ENCODE measurements at regions not wholly inside any gene's neighbourhood (a gene's known extent, or its start where the extent isn't known, plus 50 kb on each side); places are given as distances from the start of the nearest gene placed in this dataset.

DNA sequence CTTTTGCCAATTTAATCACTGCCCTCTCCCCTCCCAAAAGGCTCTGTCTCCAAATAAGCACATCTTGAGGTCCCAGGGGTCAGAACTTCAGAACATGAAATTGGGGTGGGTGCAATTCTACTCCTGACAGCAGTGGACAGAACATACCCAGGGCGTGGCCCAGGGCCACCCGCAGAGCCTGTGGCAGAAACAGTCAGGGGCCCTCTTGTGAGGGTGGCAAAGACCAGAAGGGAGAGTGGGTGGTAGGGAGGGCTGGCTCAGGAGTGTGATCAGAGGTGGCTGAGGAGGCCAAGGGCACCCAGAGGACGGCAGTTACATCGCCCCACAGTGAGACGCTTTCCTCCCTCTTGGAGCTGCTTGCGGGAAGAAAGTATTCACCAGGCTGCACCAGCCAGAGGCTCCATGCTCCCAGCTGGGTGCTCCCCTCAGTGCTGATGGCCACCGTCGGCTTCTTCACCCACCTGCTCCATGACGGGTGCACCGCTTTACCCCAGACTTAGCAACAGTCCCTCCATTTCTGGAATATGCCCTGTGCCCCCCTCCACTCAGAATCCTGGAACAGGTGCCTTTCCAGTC lies 1388.0 kb downstream of the BRD1 start:
- in situ Hi-C loops (cut with MboI; ENCODE audit: low sequenced_read_pairs) = no loop called here

DNA sequence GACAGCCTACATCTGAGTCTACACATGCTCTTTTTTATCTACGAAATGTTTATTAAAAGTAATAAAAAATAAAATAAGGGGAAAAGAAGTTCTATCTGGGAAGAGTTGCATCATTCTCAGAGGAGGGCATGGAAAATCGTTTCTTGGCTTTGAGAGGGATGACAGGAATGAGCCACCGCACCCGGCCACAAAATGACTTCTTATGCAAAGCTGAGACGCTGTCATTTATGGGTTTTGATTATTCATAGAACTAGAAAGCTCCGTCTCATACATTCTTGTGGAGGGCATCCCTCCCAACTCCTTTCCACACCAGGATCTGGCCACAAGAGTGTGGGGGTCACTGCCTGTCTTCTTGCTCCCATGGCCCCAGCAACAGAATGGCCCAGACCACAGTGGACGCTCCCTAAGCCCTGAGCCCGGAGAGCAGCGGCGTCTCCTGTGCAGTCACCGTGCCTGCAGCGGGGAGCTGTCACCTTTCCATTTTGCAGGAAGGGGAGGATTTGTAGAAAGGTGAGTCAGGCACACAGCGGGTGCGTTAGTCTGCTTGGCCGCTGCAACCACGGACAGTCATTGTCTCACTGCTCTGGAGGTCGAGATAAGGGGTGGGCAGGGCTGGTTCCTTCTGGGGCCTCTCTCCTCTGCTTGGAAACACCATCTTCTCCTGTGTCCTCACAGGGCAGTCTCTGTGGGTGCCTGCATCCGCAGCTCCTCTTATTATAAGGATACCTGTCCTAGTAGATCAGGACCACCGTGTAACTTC lies 1388.7 kb downstream of the BRD1 start:
- in situ Hi-C loops (cut with MboI; ENCODE audit: low sequenced_read_pairs) = no loop called here

DNA sequence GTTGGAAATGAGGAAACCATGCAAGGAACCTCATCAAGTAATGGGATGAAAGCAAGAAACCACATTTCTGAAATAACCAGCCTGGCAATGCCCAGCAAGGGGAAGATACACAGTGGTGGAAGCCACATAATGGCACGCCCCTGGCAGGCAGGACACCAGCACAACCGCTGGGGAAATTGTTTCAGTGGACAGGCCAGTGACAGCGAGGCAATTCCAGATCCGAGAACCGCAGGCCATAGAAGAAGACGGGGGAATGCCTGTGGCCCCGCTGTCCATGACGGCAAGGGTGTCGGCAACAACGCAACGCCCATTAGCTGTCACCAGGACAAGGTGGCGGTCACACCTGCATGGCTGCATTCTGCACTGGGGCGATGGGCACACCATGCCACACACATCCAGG lies 1389.6 kb downstream of the BRD1 start:
- in situ Hi-C loops (cut with MboI; ENCODE audit: low sequenced_read_pairs) = no loop called here

DNA sequence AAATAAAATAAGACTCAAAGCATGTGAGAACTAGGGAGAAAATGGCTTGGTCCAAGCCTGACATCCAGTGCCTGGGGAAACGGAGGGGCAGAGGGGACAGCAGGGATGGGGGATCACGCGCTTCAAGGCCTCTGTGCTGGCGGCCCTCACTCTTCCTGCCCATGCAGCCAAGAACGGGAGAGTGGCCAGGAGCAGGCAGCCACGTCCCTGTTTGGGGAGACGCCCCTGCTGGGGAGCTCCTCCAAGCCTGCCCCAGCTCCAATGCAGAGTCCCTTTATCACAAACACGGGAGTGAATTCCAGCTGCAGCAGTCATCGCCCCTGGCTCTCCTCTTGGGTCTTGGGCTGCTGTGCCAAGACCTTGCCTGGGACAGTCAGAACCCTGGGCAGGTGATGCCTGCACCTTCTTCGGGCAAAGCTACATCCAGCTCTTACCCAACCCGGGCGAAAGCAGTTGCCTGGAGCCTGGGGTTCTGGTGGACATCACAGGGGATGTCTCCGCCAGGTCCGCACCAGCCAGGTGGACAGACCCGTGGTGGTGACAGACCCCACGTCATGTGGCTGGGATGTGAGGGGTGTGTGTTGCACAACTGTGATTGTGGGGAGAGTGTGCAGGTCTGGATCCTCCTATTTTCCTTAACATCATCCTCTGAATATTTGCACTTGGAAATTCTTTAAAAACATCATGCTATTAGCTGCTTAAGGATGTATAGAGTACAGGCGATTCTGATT lies 1391.3 kb downstream of the BRD1 start:
- in situ Hi-C loops (cut with MboI; ENCODE audit: low sequenced_read_pairs) = no loop called here

DNA sequence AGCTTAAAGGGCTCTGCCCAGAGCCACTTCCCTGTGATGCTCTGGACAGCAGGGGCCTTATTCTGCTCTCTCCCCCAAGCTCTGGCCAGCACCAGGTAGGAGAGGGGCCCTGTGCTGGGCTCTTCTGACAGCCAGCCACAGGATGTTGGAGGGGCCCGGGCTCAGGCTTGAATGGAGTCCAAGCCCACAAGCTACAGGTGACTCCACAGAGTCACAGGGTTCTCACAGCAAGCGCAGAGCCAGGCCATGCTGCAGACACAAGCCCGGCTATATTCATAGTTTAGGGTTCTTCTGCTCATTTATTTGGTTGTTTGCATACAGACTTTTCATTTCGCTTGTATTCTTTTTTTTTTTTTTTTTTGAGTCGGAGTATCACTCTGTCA lies 1392.8 kb downstream of the BRD1 start:
- in situ Hi-C loops (cut with MboI; ENCODE audit: low sequenced_read_pairs) = no loop called here

DNA sequence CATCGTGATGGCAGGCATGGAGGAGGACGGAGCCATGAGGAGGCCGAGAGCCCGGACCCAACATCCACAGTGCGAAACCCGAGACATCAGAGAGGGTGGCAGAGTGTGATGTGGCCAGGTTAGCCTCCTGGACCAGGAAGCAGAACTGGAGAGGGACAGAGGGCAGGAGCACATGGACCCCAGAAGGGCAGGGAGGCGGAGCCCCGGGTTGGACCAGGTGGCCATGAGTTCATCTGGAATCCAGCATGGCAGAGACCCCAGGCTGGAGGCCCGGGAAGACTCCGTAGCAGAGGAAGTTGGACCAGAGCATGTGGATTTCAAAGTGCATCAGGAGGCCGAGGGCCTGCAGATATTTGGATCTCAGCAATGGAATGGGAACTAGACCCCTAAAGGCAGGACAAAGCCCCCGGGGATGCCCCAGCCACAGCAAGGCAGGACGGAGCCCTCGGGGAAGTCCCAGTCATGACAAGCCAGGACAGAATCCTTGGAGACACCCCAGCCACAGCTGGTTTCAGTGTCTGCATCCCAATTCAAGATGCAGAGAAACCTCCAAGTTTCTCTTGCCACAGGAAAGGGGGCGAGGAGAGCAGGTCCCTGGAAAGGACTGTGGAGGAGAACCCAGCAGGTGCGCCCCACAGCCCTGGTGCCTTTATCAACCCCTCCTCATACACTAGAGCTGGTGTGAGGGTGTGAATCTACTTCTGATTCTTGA lies 1393.4 kb downstream of the BRD1 start:
- in situ Hi-C loops (cut with MboI; ENCODE audit: low sequenced_read_pairs) = no loop called here

DNA sequence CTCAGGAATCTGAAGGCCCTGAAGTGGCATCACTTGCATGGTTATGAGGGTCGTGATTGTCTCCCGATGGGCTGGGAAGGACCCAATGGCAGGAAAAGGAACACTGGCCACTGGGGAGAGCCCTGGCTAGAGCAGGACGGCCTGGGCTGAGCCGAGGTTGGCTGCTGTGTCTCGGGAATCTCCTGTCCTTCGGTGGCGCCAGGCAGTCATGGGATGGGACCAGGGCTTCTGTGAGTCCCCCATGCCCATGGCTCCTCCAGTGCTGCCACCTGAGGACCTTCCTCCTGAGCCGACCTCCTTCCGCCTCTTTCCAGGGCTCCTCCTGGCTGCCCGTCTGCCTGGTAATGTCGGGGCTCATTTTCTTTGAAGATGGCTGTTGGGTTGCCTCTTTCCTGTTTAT lies 1394.0 kb downstream of the BRD1 start:
- in situ Hi-C loops (cut with MboI; ENCODE audit: low sequenced_read_pairs) = no loop called here

DNA sequence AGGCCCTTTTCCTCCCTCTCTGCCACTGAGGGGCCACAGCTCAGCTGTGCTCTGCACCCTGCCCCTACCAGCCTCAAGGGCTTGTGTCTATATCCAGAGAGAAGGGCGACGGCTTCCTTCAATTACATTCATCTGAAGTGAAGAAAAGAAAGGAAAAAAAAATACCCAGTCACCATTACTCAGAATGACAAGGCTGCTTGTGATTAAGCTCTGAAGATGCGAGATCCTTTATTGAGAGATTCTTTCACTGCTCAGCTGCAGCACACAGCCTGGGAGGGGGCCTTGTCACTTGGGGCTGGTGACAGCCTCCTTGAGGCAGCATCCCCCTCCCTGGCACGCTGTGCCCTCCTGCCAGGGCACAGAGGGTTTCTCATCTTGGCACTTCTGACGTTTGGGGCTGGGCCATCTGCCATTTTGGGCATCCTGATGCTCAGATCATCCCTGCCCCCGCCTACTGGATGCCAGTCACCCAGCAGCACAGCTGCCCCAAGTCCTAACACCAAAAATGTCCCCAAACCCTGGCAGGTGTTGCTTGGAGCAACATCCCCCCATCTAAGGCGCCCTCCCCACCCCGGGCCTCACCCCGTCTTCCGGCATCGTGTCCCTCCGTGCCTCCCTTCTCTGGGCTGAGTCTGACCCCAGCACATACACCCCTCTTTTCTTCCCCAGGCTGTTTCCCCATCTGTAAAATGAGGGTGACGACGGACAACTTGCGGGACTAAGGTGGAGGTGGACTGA lies 1394.7 kb downstream of the BRD1 start:
- in situ Hi-C loops (cut with MboI; ENCODE audit: low sequenced_read_pairs) = no loop called here

DNA sequence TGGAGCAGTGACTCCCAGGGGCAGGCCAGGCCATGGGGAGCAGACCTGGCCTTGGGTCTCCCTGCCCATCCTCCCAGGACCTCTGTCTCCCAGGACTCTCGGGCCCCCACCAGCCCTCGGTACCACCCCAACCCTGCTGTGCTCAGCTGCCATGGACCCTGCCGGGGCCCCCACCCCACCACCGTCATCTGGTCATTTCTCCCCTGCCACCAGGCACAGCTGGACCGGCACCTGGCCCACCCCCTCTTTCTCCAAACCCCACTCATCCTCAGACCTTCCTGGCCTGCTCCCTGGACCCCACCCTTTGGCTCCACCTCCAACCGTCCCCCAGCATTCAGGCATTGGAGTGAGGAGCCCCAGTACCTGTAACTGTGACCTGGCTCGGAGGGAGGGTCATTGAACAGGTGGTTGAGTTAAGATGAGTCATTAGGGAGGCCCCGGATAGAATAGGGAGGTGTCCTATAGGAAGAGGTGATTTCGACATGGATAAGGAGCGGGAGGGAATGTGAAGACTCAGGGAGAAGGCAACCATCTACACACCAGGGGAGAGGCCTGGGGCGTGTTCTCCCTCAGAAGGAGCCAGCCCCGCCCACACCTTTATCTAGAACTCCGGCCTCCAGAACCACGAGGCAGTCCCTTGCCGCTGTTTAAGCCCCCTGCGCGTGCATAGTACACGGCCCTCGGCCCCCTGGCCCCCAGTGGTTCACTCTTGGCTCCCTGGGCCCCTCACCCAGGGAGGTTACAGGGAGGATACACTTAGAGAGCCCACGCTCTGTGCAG lies 1395.9 kb downstream of the BRD1 start:
- in situ Hi-C loops (cut with MboI; ENCODE audit: low sequenced_read_pairs) = no loop called here

DNA sequence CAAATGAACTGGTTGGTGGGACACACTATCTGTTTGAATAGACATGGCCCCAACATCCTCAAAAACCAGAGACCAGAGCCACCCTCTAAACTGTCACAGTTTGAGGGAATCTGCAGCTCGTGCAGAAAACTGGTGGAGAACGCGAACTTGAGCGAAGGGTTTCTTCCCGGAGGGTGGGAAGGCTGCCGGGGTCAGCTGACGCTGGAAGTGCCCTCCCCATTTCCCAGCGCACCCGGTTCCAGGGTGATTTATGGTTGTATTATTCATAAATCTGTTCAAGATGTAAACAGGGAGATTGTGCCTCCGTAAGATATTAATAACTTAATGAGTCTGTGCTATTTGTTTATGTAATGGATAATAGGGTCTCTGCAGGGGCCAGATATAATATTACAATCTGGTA lies 1396.7 kb downstream of the BRD1 start:
- in situ Hi-C loops (cut with MboI; ENCODE audit: low sequenced_read_pairs) = no loop called here

DNA sequence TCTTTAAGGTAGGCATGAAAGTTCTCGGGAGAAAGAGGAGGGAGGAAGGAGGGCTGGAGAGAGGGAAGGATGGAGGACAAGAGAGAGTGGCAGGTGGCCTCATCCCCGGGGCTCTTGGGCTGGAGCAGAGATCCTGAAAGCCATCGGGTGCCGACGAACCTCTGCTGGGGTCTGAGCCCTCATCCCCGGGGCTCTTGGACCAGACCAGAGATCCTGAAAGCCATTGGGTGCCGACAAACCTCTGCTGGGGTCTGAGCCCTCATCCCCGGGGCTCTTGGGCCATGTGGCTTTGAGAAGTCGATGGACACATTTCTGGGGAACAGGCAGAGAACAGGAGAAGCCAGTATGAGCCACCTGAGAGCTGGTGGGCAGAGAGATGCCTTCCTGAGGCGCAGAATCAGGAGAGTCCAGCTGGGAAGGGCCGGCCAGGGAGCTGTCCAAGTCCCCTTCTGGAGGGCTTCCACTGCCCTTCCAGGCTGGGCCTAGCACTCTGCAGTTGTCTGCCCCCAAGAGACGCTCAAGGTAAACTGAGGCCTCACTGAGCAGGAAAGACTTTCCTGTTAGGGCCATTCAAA lies 1398.1 kb downstream of the BRD1 start:
- in situ Hi-C loops (cut with MboI; ENCODE audit: low sequenced_read_pairs) = no loop called here

DNA sequence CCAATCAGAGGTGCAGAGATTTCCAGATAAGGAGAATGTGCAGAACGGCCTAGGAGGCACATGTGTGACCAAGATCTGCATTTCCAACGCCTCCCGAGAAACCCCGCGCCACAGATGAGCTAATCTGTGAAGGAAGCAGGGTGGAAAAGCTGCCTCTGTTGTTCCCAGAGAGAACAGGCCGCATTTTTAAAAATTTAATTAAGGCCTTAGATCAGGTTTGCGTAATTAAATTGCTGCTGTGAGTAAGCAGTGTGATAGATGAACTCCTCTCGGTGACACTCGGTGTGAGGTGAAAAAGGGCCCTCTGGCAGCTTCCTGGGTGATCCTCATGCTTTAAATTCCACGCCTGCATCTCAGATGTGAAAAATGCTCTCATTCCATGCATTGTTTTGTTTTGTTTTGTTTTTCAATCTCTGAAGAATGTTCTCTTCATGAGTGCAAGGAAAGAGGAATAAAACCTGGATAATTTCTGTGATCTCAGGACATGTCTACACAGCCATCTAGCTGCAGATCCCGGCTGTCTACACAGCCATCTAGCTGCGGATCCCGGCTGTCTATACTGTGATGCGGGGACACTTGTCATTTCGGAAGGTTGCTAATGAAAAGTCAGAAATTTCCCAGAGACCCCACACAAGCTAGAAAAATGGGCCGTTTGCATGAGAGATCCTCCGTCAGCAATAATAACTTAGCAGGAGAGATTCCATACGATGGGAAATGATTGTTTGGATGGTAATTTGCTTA lies 1398.9 kb downstream of the BRD1 start:
- in situ Hi-C loops (cut with MboI; ENCODE audit: low sequenced_read_pairs) = no loop called here

DNA sequence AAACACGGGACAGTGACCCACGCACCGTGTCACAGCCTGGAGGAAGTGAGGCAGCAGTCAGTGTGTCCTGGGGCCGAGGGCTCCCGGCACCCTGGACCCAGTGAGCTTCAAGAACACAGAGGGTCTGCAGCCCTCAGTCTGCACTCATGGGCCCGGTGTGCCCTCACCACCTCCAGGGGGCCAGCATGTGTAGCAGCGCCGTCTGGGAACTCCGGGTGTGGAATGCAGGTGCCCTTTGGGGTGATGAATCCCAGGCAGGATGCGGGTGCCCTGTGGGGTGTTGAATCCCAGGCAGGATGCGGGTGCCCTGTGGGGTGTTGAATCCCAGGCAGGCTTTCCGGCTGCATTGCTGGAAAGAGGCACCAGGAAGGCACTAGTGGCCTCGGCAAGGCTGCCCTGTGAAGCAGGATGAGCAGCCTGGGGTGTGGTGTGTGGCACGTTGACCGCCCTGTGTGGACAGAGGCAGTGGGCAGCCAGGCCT lies 1399.9 kb downstream of the BRD1 start:
- in situ Hi-C loops (cut with MboI; ENCODE audit: low sequenced_read_pairs) = no loop called here

DNA sequence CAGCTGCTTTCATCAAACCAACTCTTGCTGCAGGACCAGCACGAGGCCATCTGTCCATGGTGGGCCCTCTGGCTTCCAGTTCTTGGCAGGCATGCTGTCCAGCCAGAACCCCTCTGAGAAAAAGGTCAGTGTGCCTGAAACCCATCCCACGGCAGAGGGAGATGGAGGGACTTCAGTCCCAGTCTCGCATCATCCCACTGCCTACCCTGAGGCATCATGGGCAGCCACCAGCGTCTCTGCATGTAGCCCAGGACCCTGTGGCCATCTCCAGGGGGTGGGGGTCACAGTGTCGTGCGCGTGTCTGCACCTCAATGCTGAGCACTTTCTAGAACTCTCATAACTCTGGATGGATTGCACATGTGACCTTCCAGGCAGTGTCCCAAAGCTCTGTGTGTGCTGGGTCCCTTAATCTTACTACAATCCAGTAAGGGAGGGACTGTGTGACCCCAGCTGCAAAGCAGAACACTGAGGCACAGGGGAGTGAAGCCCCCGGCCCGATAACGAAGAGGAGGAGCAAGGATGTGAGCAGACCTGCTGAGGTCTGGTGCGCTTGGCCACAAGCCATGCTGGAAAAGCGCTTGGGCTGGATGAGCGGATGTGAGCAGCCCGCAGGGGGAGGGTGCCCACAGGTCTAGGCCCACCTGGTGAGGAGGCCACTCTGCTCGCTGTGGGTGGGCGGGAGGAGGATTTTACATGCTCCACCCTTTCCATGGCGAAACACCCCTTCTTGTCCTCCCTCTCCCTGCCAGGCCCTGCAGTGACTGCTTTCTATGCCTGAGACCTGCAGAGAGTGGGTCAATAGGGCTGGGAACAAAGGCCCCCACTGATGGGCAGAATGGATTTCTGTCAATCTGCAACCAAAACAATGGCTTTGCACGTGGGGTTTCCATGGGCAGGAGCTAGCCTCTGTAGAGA lies 1401.0 kb downstream of the BRD1 start:
- in situ Hi-C loops (cut with MboI; ENCODE audit: low sequenced_read_pairs) = no loop called here

DNA sequence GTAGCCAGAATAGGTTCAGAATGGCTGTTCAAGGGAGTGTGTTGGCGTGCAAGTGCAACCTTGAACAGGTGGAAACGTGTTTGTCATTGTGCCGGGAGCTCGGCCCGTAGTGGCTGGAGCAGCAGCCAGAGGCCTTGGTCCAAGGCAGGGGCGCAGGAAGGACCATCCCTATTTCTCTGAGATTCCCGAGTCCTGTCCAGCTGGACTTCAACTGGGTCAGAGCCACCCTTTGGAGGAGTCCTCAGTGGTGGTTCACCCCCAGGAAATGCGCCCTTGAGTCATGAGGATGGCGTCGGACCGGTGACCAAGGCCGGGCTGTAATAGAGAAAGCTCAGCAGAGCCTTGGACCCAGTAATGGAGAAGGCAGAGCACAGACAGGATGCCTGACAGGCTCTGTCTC lies 1402.0 kb downstream of the BRD1 start:
- in situ Hi-C loops (cut with MboI; ENCODE audit: low sequenced_read_pairs) = no loop called here

DNA sequence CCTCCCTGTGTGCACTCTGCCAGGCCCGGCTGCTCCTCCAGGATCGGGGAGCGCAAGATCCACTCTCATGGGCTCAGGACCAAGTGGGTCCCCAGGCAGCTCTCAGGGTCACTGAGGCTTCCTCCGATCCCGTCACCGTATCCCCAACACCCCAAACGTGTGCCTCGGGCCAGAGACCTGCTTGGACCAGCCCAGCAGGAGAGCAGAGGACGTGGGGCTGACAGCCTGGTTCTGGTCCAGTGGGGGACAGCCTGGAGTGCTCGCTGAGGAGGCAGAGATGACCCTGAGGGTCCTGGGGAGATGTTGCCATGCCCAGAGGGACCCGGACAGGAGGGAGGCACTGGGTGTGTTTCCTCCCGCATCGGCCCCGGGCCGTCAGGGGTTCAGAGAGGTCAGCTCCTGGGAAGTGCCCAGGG lies 1402.6 kb downstream of the BRD1 start:
- in situ Hi-C loops (cut with MboI; ENCODE audit: low sequenced_read_pairs) = no loop called here

DNA sequence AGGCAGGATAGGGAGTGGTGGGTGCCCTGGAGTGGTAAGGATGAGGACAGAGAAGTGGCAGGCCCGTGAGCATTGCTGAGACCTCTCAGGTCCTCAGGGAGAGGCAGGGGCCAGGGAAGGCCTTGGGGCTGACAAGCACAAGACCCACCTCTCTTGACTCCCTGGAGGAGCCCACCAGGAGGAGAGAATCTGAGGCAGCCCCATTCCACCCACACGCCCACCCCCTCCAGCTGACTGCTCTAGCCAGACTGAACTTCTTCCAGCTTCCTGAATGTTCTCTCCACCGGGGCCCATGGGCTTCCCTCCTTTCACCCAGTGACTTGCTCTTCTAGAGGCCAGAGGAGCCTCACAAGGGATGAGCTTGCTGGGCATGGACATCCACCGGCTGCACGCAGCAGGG lies 1403.0 kb downstream of the BRD1 start:
- in situ Hi-C loops (cut with MboI; ENCODE audit: low sequenced_read_pairs) = no loop called here

DNA sequence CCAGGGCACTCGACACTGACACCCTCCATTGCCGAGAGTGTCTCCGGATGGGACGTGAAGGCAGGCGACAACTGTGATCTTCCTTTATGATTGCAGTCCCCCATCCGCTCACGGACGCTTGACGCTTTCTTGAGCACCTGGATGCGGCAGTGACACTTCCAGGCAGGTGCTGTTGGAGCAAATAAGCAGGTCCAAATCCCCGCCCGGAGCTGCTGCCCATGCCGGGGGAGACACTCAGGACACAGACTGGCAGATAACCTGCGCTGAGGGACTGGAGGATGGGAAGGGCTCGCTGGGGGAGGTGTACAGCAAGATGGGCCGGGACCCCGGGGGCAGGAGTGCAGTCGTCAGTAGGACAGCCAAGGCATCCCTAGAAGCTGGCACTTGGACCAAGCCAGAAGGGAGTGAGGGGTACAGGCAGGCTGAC lies 1403.5 kb downstream of the BRD1 start:
- in situ Hi-C loops (cut with MboI; ENCODE audit: low sequenced_read_pairs) = no loop called here
